Lower lobe of right lung (tissue), 2 donors: ENCODE measurements at regions not wholly inside any gene's neighbourhood (a gene's known extent, or its start where the extent isn't known, plus 50 kb on each side); places are given as distances from the start of the nearest gene placed in this dataset.

Source experiments
- ATAC-seq, 2 donors: fragments of 200-7000 bp; cut with Tn5 transposase; one replicate each; pipeline ENCODE4 v1.9.1; 2020 to 2022; ENCODE audit warnings: mild to moderate bottlenecking in 2 of 2, moderate library complexity in 2 of 2
- DNase-seq: peaks from one replicate; pipeline ENCODE4 v3.0.0-alpha.2; 2020
- H3K27ac ChIP-seq: fragments of 200-600 bp; one replicate; pipeline ENCODE4 v1.8.0; 2022
- H3K27me3 ChIP-seq: fragments of 200-600 bp; one replicate; pipeline ENCODE4 v1.8.0; 2022; ENCODE audit warnings: low read depth
- H3K36me3 ChIP-seq: fragments of 200-600 bp; one replicate; pipeline ENCODE4 v1.8.0; 2022; ENCODE audit warnings: mild to moderate bottlenecking
- H3K4me1 ChIP-seq: fragments of 200-600 bp; one replicate; pipeline ENCODE4 v1.8.0; 2022
- H3K4me3 ChIP-seq: fragments of 200-600 bp; one replicate; pipeline ENCODE4 v1.8.0; 2022; ENCODE audit warnings: mild to moderate bottlenecking
- H3K9me3 ChIP-seq: fragments of 200-600 bp; one replicate; pipeline ENCODE4 v1.8.0; 2022
- CTCF ChIP-seq: fragments of 200-600 bp; IDR thresholded peaks from one replicate; pipeline ENCODE4 v1.8.0; 2022; ENCODE audit warnings: antibody characterized with exemption, mild to moderate bottlenecking
- intact Hi-C: fragments of 100-400 bp; cut with DNase I; formaldehyde crosslinking; loops from one replicate; pipeline ENCODE4 v1.11.0; 2022
- donor health status: DM: no; HTN: yes; CAD: no; lungs with severe emphysema.

GRCh38 chr22:34526681-34527080 lies 539.3 kb upstream of the ISX start:
- H3K4me3 ChIP-seq = no peak overlapping the region
- TF ChIP-seq CTCF = no peak
- intact Hi-C loops = no loop called here
- no peaks in the 10 kb centered on the region for H3K36me3 ChIP-seq
- no peak for DNase-seq
- no peaks in the 10 kb centered on the region for H3K4me1 ChIP-seq
- H3K27me3 ChIP-seq = no peaks in the 10 kb centered on the region
- H3K9me3 ChIP-seq = no peaks in the 10 kb centered on the region
- ATAC-seq = no peak
- no peak overlapping the region for H3K27ac ChIP-seq

- TF ChIP-seq CTCF = no peak
- Histone ChIP-seq H3K4me1 (no peaks in the 10 kb centered on the region), H3K27me3 (no peaks in the 10 kb centered on the region), H3K9me3 (no peaks in the 10 kb centered on the region), H3K4me3 (no peak overlapping the region), H3K36me3 (no peaks in the 10 kb centered on the region), H3K27ac (no peak overlapping the region)
- intact Hi-C loops = no loop called here
- ATAC-seq (no peak), DNase-seq (no peak)
Observed at GRCh38 chr22:34534101-34534500, 531.9 kb upstream of the ISX start.

- Histone ChIP-seq H3K9me3 (no peaks in the 10 kb centered on the region), H3K36me3 (no peaks in the 10 kb centered on the region), H3K27me3 (no peaks in the 10 kb centered on the region), H3K4me3 (no peak overlapping the region), H3K27ac (no peak overlapping the region), H3K4me1 (no peaks in the 10 kb centered on the region)
- TF ChIP-seq CTCF = no peak
- intact Hi-C loops = no loop called here
- ATAC-seq (no peak), DNase-seq (no peak)
Observed at GRCh38 chr22:34567367-34567766, 498.6 kb upstream of the ISX start.

- Histone ChIP-seq H3K4me3 (no peak overlapping the region), H3K36me3 (no peaks in the 10 kb centered on the region), H3K27me3 (no peaks in the 10 kb centered on the region), H3K9me3 (peaks cover 3% of the 10 kb centered on the region), H3K27ac (no peak overlapping the region), H3K4me1 (no peaks in the 10 kb centered on the region)
- intact Hi-C loops = no loop called here
- DNase-seq = no peak
- no peak for ATAC-seq
- no peak for TF ChIP-seq CTCF
Observed at GRCh38 chr22:34570408-34570807, 495.6 kb upstream of the ISX start.

GRCh38 chr22:34579519-34579918 lies 486.4 kb upstream of the ISX start:
- Histone ChIP-seq H3K27ac (no peak overlapping the region), H3K4me3 (no peak overlapping the region), H3K4me1 (no peaks in the 10 kb centered on the region), H3K36me3 (no peaks in the 10 kb centered on the region), H3K9me3 (peaks cover 3% of the 10 kb centered on the region), H3K27me3 (no peaks in the 10 kb centered on the region)
- intact Hi-C loops = no loop called here
- ATAC-seq (no peak), DNase-seq (no peak)
- TF ChIP-seq CTCF = no peak
